ENCODE measurements at regions not wholly inside any gene's neighbourhood (a gene's known extent, or its start where the extent isn't known, plus 50 kb on each side); places are given as distances from the start of the nearest gene placed in this dataset.
"Not testable (repeated sequence)": the region's sequence is repeated elsewhere in the genome, so short reads cannot be mapped to it uniquely, and the experiment has no call there.

DNA sequence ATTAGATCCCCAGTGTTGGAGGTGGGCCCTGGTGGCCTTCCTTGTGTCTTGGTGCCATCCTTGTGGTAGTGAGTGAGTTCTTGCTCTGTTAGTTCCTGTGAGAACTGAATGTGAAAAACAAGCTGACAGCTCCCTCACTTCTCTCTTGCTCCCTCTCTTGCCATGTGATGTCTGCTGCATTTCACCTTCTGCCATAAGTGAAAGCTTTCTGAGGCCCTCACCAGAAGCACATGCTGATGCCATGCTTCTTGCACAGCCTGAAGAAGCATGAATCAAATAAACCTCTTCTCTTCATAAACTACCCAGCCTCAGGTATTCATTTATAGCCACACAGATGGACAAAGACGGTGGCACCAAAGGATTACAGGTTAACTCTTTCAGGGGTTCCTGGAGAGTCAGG, 166.1 kb upstream of the ETV3 start:
- no peaks in the 10 kb centered on the region for H3K4me1 ChIP-seq
- intact Hi-C loops (cut with DNase I; ENCODE audit: low total_unique reads) = no loop called here
- no peak overlapping the region for H3K27ac ChIP-seq
- no peak for DNase-seq
- no peaks in the 10 kb centered on the region for H3K27me3 ChIP-seq
- TF ChIP-seq POLR2A (IDR thresholded peaks at IDR 0.05) = no peak
- 37 to 80% methylated on average over 1 of the region's 1 CpG for WGBS, 2 donors
- H3K36me3 ChIP-seq (ENCODE audit: low read depth, missing control alignments) = no peaks in the 10 kb centered on the region
- no peak overlapping the region for H3K4me3 ChIP-seq
- H3K9me3 ChIP-seq = no peaks in the 10 kb centered on the region

DNA sequence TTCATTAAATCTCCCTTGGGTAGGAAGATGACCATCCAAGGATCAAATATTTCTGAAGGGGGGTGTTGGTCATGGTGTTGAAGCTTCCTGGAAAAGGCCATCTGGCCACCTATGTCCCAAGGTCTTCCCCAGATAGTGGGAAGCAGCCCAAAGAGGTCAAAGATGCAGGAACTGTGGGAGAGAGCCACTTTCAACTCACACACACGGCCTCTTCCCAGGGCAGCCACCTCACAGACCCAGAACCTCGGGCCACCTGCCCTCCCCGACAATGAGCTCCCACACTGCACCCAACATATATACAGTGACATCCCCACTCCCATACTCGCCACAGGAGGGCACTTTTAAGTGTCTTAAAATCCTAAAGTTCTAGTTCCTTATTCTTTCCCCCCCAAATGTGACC, 164.5 kb upstream of the ETV3 start:
- no peak overlapping the region for H3K4me3 ChIP-seq
- no peak for DNase-seq
- TF ChIP-seq POLR2A (IDR thresholded peaks at IDR 0.05) = no peak
- TF ChIP-seq, protein P1, sequence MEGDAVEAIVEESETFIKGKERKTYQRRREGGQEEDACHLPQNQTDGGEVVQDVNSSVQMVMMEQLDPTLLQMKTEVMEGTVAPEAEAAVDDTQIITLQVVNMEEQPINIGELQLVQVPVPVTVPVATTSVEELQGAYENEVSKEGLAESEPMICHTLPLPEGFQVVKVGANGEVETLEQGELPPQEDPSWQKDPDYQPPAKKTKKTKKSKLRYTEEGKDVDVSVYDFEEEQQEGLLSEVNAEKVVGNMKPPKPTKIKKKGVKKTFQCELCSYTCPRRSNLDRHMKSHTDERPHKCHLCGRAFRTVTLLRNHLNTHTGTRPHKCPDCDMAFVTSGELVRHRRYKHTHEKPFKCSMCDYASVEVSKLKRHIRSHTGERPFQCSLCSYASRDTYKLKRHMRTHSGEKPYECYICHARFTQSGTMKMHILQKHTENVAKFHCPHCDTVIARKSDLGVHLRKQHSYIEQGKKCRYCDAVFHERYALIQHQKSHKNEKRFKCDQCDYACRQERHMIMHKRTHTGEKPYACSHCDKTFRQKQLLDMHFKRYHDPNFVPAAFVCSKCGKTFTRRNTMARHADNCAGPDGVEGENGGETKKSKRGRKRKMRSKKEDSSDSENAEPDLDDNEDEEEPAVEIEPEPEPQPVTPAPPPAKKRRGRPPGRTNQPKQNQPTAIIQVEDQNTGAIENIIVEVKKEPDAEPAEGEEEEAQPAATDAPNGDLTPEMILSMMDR (IDR thresholded peaks at IDR 0.05) = no peak
- H3K4me1 ChIP-seq = no peaks in the 10 kb centered on the region
- no peak overlapping the region for H3K27ac ChIP-seq
- intact Hi-C loops (cut with DNase I; ENCODE audit: low total_unique reads) = no loop called here
- H3K9me3 ChIP-seq = no peaks in the 10 kb centered on the region
- no peaks in the 10 kb centered on the region for H3K36me3 ChIP-seq (ENCODE audit: low read depth, missing control alignments)
- WGBS, 2 donors = 79 to 83% methylated on average over 4 of the region's 4 CpGs
- no peaks in the 10 kb centered on the region for H3K27me3 ChIP-seq

DNA sequence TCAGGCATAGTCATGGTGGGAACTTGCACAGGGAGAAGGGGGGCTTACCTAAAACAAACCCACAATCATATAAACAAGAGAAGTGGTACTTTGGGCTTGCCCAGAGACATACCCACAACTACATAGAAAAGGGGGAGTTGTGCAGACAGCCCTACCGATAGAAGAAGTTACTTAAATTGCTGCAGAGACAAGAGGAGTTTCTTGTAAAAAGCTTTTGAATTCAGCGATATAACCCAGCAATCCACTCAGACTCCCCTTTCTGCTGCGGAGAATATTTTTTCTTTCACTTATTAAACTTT, 164.0 kb upstream of the ETV3 start:
- Histone ChIP-seq H3K4me3 (no peak overlapping the region), H3K4me1 (no peaks in the 10 kb centered on the region), H3K27ac (no peak overlapping the region), H3K9me3 (no peaks in the 10 kb centered on the region), H3K27me3 (no peaks in the 10 kb centered on the region), H3K36me3 (ENCODE audit: low read depth, missing control alignments) (no peaks in the 10 kb centered on the region)
- DNase-seq = no peak
- TF ChIP-seq, protein P1 (IDR thresholded peaks at IDR 0.05) = no peak
- TF ChIP-seq POLR2A (IDR thresholded peaks at IDR 0.05) = no peak
- intact Hi-C loops (cut with DNase I; ENCODE audit: low total_unique reads) = no loop called here
- WGBS, 2 donors = 73 to 80% methylated on average over 3 of the region's 3 CpGs

DNA sequence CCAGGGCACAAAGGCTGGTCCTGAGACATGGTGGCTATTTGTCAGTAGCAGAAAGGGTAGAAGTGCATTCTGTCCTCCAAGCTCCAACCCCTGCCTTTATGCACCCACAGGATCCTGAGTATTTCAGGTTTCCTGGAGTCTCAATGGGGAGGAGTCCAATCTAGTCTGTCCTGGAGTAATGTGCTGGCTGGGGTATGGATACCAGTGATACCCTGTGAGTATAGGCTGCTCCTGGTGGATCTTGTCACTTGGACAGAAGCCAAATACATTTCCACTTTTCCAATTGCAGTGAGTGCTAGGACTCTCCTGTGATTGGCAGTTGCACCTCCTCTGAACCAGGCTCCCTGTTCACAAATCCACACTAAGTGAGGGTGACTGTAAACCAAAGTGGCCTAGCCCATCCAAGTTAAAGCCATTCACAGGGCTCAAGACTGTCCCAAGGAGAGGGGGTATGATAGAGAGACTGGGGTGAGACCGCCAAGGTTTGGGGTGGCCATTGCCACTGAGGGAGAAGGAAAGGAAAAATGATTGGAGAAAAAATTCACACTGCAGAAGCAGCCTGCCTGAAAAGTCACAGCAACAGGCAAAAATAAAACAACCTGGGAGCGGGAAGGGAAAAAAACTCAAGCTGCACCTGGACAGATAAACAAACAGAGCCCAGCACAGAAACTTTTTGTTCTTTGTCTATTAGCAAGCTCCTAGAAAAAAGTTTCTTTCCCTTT, 163.4 kb upstream of the ETV3 start:
- Histone ChIP-seq H3K4me3 (no peak overlapping the region), H3K27ac (no peak overlapping the region), H3K9me3 (no peaks in the 10 kb centered on the region), H3K4me1 (no peaks in the 10 kb centered on the region), H3K36me3 (ENCODE audit: low read depth, missing control alignments) (no peaks in the 10 kb centered on the region), H3K27me3 (no peaks in the 10 kb centered on the region)
- TF ChIP-seq POLR2A (IDR thresholded peaks at IDR 0.05) = no peak
- no peak for DNase-seq
- WGBS, 2 donors = 60 to 78% methylated on average over 2 of the region's 2 CpGs
- intact Hi-C loops (cut with DNase I; ENCODE audit: low total_unique reads) = no loop called here

GRCh38 chr1:157294387-157295145, 156.4 kb upstream of the ETV3 start:
- H3K27ac ChIP-seq = not testable (repeated sequence)
- WGBS, 2 donors = 90 to 92% methylated on average over 7 to 10 of the region's 10 CpGs

DNA sequence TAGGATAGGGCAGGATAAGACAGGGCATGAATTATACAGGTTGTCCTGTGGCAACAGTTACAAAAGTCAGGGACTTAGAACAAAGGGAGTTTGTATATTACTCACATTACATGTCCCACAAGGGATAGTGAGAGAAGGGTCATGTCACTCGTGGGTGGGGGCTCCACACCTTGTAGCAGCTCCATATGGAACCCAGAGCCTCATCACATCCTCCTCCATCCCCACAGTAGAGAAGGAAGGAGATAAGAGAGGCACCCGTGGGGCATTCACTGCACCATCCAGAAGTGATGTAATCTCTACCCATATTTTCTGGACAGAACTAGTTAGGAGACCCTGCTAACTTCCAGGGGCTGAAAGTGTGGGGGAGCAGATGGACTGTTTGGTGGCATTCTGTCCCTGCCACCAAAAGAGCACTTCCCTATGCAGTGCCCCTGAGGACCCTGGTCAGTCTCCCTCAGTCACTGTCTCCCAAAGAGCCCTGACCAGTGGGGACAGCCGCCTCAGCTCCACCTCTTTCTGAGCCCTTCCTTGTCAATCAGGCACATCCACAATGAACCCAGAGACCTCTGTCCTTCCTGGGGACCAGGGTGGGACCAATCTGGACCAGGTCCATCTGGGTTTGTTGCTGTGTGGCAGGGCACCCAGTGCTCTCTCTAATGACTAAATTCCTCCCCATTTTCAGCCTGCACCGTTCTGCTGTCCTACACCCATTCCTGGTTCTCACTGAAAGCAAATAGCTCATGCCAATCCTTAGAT, 154.8 kb upstream of the ETV3 start:
- H3K27ac ChIP-seq = no peak overlapping the region
- WGBS, 2 donors = 68 to 80% methylated on average over 3 to 4 of the region's 4 CpGs
- no peaks in the 10 kb centered on the region for H3K36me3 ChIP-seq (ENCODE audit: low read depth, missing control alignments)
- DNase-seq = no peak
- no peaks in the 10 kb centered on the region for H3K27me3 ChIP-seq
- intact Hi-C loops (cut with DNase I; ENCODE audit: low total_unique reads) = no loop called here
- TF ChIP-seq POLR2A (IDR thresholded peaks at IDR 0.05) = no peak
- TF ChIP-seq, protein P1 (IDR thresholded peaks at IDR 0.05) = no peak
- no peaks in the 10 kb centered on the region for H3K9me3 ChIP-seq
- H3K4me3 ChIP-seq = no peak overlapping the region
- no peaks in the 10 kb centered on the region for H3K4me1 ChIP-seq

More at GRCh38 chr1:157294387-157295145, 156.4 kb upstream of the ETV3 start:
- H3K27me3 ChIP-seq; H3K36me3 ChIP-seq (ENCODE audit: low read depth, missing control alignments); H3K4me3 ChIP-seq; H3K4me1 ChIP-seq; intact Hi-C loops (cut with DNase I; ENCODE audit: low total_unique reads); DNase-seq; H3K9me3 ChIP-seq: not testable (repeated sequence)

Data from testis (tissue), 2 donors.